SU-DHL-6 (cell line): ENCODE measurements at regions not wholly inside any gene's neighbourhood (a gene's known extent, or its start where the extent isn't known, plus 50 kb on each side); places are given as distances from the start of the nearest gene placed in this dataset.

ENCODE experiments used
- CTCF ChIP-seq: fragments of 200-600 bp; sonication (generic); IDR thresholded peaks from one replicate; pipeline ENCODE4 v1.5.1; 2017; ENCODE audit warnings: antibody characterized with exemption, mild to moderate bottlenecking, low read length, moderate library complexity; ENCODE audit not compliant: insufficient read depth, poor library complexity, severe bottlenecking
- EZH2phosphoT487 ChIP-seq: fragments of 200-600 bp; sonication (generic), shearing (Covaris generic); conservative IDR thresholded peaks from 2 replicates; pipeline ENCODE4 v1.6.1; 2018; ENCODE audit warnings: mild to moderate bottlenecking, antibody characterized with exemption, low read length, moderate library complexity, mixed read lengths

- TF ChIP-seq CTCF (no peak), EZH2phosphoT487 (no peak)
These were observed 113.2 kb upstream of the ELL2 start for GRCh38 chr5:96074870-96075269.
